ENCODE measurements at regions not wholly inside any gene's neighbourhood (a gene's known extent, or its start where the extent isn't known, plus 50 kb on each side); places are given as distances from the start of the nearest gene placed in this dataset.

GRCh38 chr1:29640428-29640785 lies 404.1 kb downstream of the PTPRU start:
- no peak for DNase-seq

DNA sequence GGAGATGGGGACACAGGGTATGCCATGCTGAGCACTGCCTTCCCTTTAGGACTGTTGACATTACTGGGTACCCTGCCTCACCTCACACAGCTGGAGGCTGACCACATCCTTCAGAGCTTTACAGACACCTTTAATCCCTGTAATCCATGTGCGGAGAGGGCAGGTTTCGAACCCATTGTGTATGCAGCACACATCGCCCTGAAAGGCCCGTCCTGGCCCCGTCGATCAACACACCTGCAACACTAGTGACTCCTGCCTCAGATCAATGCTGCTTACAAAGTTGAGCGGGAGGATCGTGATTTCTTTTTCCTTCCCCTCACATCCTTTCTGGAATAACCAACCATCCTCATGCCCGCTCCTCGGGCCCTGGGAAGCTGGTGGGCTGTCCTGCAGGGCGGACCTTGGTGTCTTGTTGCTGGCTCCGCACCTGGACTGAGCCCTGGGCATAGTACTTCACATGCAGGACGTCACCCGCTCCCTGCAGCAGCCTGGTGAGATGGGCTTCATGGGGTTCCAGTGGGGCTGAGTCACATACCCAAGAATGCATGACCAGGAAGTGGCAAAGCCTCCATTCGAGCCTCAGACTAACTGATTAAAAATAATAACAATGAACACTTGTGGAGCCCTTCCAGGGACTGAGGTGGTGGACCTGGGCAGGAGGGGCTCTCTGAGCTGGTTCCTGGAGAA lies 403.6 kb downstream of the PTPRU start:
- no peak for DNase-seq

DNA sequence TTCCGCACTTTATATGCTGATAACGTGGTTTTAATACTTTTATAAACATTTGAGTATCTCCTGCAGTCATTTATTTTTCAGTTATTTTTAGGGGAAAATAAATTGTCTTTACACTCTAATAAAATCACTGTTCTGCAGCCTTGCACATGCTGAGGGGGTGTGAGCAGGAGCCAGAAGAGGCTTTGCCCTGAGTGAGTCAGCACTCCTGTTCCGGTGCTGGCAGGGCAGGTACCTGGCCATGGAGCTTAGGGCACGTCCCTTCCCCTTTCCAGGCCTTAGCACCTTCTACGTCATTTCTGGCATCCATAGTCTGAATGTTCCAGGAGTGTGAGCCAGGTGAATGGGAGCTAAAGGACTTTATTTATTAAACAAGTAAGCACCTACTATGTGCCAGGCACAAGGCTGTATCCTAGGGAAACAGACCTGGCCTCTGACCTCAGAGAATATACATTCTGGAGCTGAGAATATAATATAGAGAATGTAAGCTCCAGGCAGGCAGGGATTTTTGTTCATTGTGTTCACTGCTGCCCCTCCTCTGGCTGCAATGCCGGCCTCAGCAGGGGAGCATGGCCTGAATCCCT lies 402.9 kb downstream of the PTPRU start:
- no peak for DNase-seq

GRCh38 chr1:29638281-29638680 lies 402.0 kb downstream of the PTPRU start:
- no peak for DNase-seq

GRCh38 chr1:29636936-29637335 lies 400.6 kb downstream of the PTPRU start:
- DNase-seq, result no peak

GRCh38 chr1:29635501-29636263 lies 399.4 kb downstream of the PTPRU start:
- DNase-seq, result no peak

DNA sequence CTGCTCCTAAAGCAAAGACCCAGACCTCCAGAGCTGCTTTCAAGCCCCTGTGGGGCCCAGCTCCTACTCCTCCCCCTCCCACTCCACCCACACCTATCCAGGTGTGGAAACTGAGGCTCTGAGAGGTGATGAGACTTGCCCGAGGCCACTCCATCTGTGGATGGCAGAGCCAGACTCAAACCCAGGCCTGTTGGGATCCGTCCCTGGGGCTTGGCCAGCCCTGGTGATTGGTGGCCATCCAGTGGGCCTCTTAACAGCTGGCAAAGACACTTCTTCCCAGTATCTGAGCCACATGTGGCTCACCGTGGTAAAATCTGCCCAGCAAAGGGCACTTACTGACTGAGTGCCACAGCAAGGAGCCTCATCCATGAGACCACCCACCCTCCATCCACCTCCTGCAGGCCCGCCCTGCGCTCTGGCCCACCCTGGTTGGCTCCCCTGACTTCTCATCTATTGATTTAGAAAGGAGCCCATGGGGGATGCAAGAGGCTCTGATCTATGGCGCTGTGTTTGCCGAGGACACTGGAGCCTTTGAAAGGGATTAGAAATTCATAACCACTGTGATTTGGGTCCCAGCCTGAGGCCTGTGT lies 398.5 kb downstream of the PTPRU start:
- no peak for DNase-seq

DNA sequence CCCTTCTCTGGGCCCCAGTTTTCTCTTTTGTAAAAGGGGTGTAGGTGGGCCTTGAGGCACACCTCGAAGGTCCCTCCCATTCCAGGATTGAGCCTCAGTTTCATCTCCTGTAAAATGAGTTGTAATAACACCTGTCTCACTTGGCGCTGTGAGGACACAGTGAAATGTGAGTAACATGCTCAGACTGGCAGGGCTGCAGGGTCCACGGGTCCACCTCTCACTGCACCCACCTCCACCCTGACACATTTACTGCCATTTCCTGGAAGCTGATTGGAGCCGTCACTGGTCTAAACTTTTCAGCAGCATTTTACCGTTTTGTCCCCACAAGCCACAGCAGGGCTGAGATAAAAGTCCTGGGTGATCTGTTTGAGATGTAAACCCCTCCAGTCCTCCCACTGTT lies 398.0 kb downstream of the PTPRU start:
- no peak for DNase-seq

DNA sequence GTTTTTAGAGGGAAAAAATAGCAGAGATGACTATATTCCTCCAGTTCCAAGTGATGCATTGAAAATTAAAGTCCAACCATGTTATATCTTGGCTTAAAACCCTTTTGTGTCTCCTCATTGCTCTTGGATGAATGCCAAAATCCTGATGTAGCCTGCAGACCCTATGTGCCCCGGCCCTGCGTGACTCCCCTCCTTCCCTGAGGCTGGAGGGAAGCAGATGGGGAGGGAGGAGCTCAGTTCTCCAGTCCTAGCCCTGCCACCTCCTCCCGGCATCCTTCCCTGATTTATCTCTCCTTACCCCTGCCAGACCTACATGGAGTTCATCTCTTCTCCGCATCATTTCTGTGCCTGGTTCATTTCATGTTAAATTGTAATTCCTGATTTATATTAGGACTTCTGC lies 397.4 kb downstream of the PTPRU start:
- DNase-seq, result no peak

DNA sequence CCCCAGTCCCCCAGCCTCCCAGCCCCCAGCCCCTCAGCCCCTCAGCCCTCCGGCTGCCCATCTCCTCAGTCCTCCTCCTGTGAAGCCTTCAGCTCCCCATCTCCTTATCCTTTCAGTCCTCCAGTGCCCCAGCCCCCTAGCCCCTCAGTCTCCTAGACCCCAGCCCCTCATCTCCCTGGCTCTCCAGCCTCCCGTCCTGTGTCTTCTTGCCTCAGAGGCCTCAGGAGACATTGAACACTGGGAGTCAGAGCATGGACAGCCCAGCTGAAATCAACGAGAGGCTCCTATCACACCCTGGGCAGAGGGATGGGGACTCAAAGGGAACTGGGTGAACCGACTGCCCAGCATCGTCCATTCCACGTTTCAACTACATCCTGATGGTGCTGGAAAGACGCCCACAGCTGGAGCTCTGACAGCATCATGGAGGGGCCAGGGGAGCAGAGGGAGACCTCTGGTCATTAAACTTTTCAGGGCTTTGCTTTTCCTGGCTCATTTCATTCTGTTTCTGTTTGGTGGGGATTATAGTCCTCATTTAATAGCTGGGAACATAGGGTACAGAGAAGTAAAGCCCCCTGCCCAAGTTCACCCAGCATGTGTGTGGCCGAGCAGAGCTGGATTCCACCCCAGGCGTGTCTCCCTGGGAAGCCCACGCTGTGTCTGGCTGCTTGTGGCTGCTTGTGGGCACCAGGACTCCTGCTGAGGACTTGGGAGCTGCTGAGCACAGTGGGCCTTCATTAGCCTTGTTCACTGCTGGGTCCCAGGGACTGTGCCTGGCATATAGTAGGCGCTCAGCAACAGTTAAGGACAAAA lies 396.7 kb downstream of the PTPRU start:
- no peak for DNase-seq

GRCh38 chr1:29631836-29632805 lies 395.8 kb downstream of the PTPRU start:
- DNase-seq, result no peak

DNA sequence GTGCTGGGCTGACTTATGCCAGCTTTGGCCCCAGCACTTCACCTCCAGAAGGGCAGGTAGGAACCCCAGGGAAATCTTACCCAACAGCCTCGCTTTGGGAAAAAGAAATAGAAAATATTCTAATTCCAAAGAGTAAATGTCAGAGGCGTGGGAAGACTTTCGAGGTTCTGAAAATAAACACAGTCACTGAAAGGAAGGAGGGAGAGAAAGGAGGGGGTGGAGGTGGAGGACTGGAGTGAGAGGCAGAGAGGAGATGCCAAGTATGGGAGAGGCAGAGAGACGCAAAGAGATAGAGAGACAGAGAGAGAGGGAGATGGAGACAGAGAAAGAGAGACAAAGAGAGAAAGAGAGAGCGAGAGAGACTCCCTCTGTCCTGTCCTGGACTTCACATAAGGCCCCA lies 395.0 kb downstream of the PTPRU start:
- DNase-seq, result no peak

DNA sequence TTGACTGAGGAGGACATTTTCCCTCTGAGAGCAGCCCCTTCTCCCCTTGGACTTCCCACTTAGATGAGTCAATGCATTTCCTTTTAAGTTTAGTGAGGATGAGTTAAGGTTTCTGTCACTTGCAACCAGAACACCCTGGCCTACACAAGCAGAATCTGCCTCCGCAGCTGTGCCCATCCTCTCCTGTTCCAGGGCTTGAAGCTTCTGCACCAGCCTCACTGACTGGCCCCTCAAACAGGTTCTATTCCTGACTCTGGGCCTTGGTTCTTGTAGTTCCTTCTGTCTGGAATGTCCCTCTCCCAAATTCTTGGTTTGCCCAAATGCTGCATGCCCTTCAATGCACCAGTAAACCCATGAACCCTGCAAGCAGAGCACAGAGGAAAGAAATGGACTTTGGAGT lies 394.4 kb downstream of the PTPRU start:
- DNase-seq, result no peak

DNA sequence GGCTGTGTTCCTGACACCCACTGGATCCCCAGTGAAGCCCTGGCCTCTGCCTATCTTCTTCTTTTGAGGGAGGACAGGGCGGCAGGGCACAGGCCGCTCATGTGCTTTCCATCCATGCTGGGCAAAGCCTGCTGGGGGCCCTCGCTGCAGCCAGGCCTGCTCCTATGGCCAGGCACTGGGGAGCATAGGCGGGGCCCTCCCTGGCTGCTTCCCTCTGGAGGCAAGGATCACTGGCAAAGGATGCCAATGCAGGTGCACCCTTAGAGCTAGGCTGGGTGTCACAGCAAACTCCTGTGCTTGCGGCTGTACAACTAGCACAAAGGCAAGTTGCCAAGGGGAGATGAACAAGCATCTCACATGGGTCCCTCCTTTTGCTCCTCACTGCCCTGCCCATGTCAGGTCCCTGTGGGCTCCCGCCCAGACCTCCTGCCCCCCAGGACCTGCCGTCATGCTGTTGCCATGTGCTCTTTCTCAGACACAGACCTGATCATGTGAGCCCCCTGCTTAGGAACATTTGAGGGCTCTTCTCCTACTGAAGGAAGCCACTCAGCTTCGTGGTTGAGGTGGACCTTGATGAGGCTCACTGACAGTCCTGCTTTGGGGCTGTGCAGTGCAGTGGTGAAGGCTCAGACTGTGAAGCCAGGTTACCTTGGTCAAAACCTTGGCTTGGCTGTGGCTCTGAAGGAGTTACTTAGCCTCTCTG lies 393.6 kb downstream of the PTPRU start:
- DNase-seq, result no peak

GRCh38 chr1:29629401-29629800 lies 393.1 kb downstream of the PTPRU start:
- DNase-seq, result no peak

DNA sequence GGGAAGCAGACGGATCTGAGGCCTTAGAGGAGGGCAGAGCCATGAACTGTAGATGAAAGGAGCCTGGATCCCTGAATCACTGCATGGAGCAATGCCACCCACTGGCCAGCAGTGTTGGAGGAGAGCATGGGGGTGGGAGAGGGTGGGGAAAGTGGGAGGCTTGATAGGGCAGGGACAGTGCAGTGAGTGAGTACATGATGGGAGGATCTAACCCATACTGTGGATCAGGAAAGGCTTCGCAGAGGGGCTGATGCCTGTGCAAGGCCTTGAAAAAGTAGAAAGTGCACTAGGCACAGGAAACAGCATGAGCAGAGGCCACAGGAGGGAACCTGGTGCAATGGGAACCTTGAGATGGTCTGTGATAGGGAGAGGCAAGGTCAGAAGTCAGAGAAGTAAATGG lies 391.9 kb downstream of the PTPRU start:
- DNase-seq, result no peak

GRCh38 chr1:29626726-29627125 lies 390.4 kb downstream of the PTPRU start:
- DNase-seq, result no peak

DNA sequence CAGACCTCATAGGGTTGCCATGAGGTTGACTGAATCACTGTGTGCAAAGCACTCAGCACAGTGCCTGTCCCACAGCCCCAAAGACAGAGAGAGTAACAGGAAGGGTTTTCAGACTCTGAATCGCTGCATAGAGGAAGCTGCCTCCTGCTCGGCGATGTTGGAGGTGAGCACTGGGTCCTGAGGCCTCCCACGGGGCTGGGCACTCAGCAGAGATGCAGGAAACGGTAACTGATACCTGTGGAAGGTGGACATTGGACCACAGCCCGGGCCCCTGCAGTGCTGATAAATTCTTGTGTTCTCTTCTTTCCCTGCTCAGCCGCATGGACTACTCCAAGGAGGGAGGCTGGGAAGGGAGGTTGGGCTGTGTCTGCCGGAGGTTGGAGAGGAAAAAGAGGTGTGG lies 389.7 kb downstream of the PTPRU start:
- DNase-seq, result no peak

GRCh38 chr1:29625084-29625420 lies 388.7 kb downstream of the PTPRU start:
- DNase-seq, result no peak

- DNase-seq, result no peak
These were observed 388.2 kb downstream of the PTPRU start for GRCh38 chr1:29624320-29625083.

DNA sequence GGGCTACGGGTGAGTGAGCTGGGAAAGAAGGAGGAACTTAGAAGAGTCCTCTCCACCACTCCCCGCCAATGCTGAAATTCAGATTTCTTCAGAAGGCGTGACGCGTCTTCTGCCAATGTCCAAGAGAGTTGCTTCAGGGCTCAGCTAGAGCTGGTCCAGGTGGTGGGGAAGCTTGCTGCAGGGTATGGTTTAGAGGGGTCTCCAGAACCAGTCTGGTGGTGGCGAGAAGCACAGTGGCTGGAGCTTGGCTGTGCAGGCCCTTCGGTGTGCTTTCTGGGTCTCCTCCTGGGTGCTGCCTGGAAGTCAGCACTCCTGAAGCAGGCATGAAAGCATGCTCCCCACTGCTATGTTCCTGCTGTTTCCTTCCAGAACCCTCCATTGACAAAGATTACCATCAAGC lies 387.2 kb downstream of the PTPRU start:
- no peak for DNase-seq
